ENCODE measurements at regions not wholly inside any gene's neighbourhood (a gene's known extent, or its start where the extent isn't known, plus 50 kb on each side); places are given as distances from the start of the nearest gene placed in this dataset.

DNA sequence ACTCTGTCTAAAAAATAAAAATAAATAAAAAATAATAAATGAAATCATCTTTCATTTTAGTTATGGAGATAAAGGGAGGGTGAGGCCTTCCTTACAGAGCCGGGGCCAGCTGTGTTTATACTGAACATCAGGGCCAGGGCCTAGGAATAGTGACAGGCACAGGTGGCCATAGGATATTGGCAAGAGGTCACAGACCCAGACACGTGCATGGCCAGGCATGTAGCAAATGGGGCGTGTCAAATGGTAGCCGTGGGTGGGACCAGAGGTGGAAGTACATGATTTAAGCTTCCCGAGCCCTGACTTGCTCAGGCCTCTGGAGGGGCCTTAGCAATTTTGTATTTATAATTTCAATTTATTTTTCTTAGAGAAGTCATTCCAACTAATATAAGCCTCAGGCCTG lies 353.0 kb downstream of the ANKRD30A start:
- Mint-ChIP-seq H3K27ac (no peak overlapping the region), H3K36me3 (ENCODE audit: low read depth) (peaks cover 30% of the 10 kb centered on the region), H3K4me1 (no peaks in the 10 kb centered on the region), H3K9me3 (peaks cover 93% of the 10 kb centered on the region), H3K27me3 (ENCODE audit: insufficient read depth, low read depth, poor library complexity) (peaks cover 3% of the 10 kb centered on the region), H3K4me3 (no peak overlapping the region)
- no peaks in the 10 kb centered on the region for H3K9me2 ChIP-seq (ENCODE audit: insufficient read depth)
- H2AFZ ChIP-seq = no peak overlapping the region
- no peaks in the 10 kb centered on the region for H3K27me3 ChIP-seq (ENCODE audit: insufficient read depth)
- H3K4me3 ChIP-seq = no peak overlapping the region
- no peak overlapping the region for H3K27ac ChIP-seq (ENCODE audit: low read depth)
- no peak for DNase-seq (ENCODE audit: low spot score)
- H3K36me3 ChIP-seq (ENCODE audit: insufficient read depth) = no peaks in the 10 kb centered on the region
- no peaks in the 10 kb centered on the region for H3K4me1 ChIP-seq (ENCODE audit: insufficient read depth)
- no peaks in the 10 kb centered on the region for H3K79me2 ChIP-seq (replicated peaks; ENCODE audit: insufficient read depth)
- no peaks in the 10 kb centered on the region for H4K20me1 ChIP-seq (replicated peaks; ENCODE audit: insufficient read depth)
- no peak overlapping the region for H3K4me2 ChIP-seq
- no peak for ATAC-seq
- no peaks in the 10 kb centered on the region for H3F3A ChIP-seq (replicated peaks; ENCODE audit: low read depth)
- TF ChIP-seq POLR2AphosphoS5 (IDR thresholded peaks at IDR 0.05; ENCODE audit: low read depth) (no peak), EZH2 (IDR thresholded peaks at IDR 0.05; ENCODE audit: low read depth, unreplicated experiment) (no peak), ZNF331 (CRISPR knock-in tag; IDR thresholded peaks at IDR 0.05; ENCODE audit: low read depth) (no peak), NANOG (IDR thresholded peaks at IDR 0.05; ENCODE audit: borderline replicate concordance) (no peak), EZH2phosphoT487 (IDR thresholded peaks at IDR 0.05; ENCODE audit: unreplicated experiment) (no peak)

- Mint-ChIP-seq H3K27ac (no peak overlapping the region), H3K27me3 (ENCODE audit: insufficient read depth, low read depth, poor library complexity) (peaks cover 4% of the 10 kb centered on the region), H3K4me1 (no peaks in the 10 kb centered on the region), H3K36me3 (ENCODE audit: low read depth) (peaks cover 31% of the 10 kb centered on the region; the same call in 2 of the 3 replicates), H3K4me3 (no peak overlapping the region), H3K9me3 (peaks cover 91% of the 10 kb centered on the region)
- H3K79me2 ChIP-seq (replicated peaks; ENCODE audit: insufficient read depth) = no peaks in the 10 kb centered on the region
- H2AFZ ChIP-seq = no peak overlapping the region
- H3K27ac ChIP-seq (ENCODE audit: low read depth) = no peak overlapping the region
- no peaks in the 10 kb centered on the region for H3K9me2 ChIP-seq (ENCODE audit: insufficient read depth)
- no peaks in the 10 kb centered on the region for H3K4me1 ChIP-seq (ENCODE audit: insufficient read depth)
- no peaks in the 10 kb centered on the region for H3F3A ChIP-seq (replicated peaks; ENCODE audit: low read depth)
- no peak overlapping the region for H3K4me2 ChIP-seq
- H3K4me3 ChIP-seq = no peak overlapping the region
- no peaks in the 10 kb centered on the region for H3K27me3 ChIP-seq (ENCODE audit: insufficient read depth)
- ATAC-seq (no peak), DNase-seq (ENCODE audit: low spot score) (no peak)
- no peaks in the 10 kb centered on the region for H4K20me1 ChIP-seq (replicated peaks; ENCODE audit: insufficient read depth)
- H3K36me3 ChIP-seq (ENCODE audit: insufficient read depth) = no peaks in the 10 kb centered on the region
- no peak for TF ChIP-seq CREB1 (CRISPR knock-in tag; IDR thresholded peaks at IDR 0.05; ENCODE audit: low read depth)
- TF ChIP-seq, protein P1, sequence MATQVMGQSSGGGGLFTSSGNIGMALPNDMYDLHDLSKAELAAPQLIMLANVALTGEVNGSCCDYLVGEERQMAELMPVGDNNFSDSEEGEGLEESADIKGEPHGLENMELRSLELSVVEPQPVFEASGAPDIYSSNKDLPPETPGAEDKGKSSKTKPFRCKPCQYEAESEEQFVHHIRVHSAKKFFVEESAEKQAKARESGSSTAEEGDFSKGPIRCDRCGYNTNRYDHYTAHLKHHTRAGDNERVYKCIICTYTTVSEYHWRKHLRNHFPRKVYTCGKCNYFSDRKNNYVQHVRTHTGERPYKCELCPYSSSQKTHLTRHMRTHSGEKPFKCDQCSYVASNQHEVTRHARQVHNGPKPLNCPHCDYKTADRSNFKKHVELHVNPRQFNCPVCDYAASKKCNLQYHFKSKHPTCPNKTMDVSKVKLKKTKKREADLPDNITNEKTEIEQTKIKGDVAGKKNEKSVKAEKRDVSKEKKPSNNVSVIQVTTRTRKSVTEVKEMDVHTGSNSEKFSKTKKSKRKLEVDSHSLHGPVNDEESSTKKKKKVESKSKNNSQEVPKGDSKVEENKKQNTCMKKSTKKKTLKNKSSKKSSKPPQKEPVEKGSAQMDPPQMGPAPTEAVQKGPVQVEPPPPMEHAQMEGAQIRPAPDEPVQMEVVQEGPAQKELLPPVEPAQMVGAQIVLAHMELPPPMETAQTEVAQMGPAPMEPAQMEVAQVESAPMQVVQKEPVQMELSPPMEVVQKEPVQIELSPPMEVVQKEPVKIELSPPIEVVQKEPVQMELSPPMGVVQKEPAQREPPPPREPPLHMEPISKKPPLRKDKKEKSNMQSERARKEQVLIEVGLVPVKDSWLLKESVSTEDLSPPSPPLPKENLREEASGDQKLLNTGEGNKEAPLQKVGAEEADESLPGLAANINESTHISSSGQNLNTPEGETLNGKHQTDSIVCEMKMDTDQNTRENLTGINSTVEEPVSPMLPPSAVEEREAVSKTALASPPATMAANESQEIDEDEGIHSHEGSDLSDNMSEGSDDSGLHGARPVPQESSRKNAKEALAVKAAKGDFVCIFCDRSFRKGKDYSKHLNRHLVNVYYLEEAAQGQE (IDR thresholded peaks at IDR 0.05; ENCODE audit: unreplicated experiment) = no peak
- TF ChIP-seq ZNF462 (CRISPR knock-in tag; IDR thresholded peaks at IDR 0.05) = no peak
- TF ChIP-seq ETS1 (IDR thresholded peaks at IDR 0.05) = no peak
- no peak for TF ChIP-seq NANOG (IDR thresholded peaks at IDR 0.05; ENCODE audit: borderline replicate concordance)
- TF ChIP-seq EZH2 (IDR thresholded peaks at IDR 0.05; ENCODE audit: low read depth, unreplicated experiment) = no peak
- no peak for TF ChIP-seq ZNF114 (CRISPR knock-in tag; IDR thresholded peaks at IDR 0.05)
Measured at GRCh38 chr10:37476285-37476684, 350.9 kb downstream of the ANKRD30A start.
